NCI-H345 treated with DMSO at 0.1 percent for 48 hours (cell line): ENCODE measurements at regions not wholly inside any gene's neighbourhood (a gene's known extent, or its start where the extent isn't known, plus 50 kb on each side); places are given as distances from the start of the nearest gene placed in this dataset.
"Not testable (repeated sequence)": the region's sequence is repeated elsewhere in the genome, so short reads cannot be mapped to it uniquely, and the experiment has no call there.

ENCODE experiments used
- DNase-seq: peaks from one replicate; lab custom pipeline; 2025; ENCODE audit not compliant: unreplicated experiment; lab: John Stamatoyannopoulos, UW

- DNase-seq = no peak
These were observed 540.0 kb upstream of the SLC39A10 start for GRCh38 chr2:195117011-195117410.

GRCh38 chr2:195115738-195116137 is 541.3 kb upstream of the SLC39A10 start:
- DNase-seq = no peak

- no peak for DNase-seq
These were observed 548.8 kb upstream of the SLC39A10 start for GRCh38 chr2:195108182-195108581.

- no peak for DNase-seq
These were observed 550.2 kb upstream of the SLC39A10 start for GRCh38 chr2:195106681-195107380.

GRCh38 chr2:195105581-195105980 is 551.4 kb upstream of the SLC39A10 start:
- no peak for DNase-seq

- no peak for DNase-seq
These were observed 562.7 kb upstream of the SLC39A10 start for GRCh38 chr2:195094330-195094729.

GRCh38 chr2:195092341-195092740 is 564.7 kb upstream of the SLC39A10 start:
- no peak for DNase-seq

GRCh38 chr2:195072806-195073205 is 584.2 kb upstream of the SLC39A10 start:
- not testable (repeated sequence) for DNase-seq

GRCh38 chr2:195057001-195057400 is 600.0 kb upstream of the SLC39A10 start:
- no peak for DNase-seq

- no peak for DNase-seq
These were observed 601.0 kb upstream of the SLC39A10 start for GRCh38 chr2:195055996-195056395.

GRCh38 chr2:195051401-195051800 is 605.6 kb upstream of the SLC39A10 start:
- DNase-seq = peak; percentile 7

GRCh38 chr2:195049372-195050031 is 607.5 kb upstream of the SLC39A10 start:
- no peak for DNase-seq

GRCh38 chr2:195047955-195048354 is 609.1 kb upstream of the SLC39A10 start:
- no peak for DNase-seq

GRCh38 chr2:195044801-195045200 is 612.2 kb upstream of the SLC39A10 start:
- no peak for DNase-seq

GRCh38 chr2:195038153-195038552 is 618.9 kb upstream of the SLC39A10 start:
- DNase-seq = no peak

GRCh38 chr2:195037045-195037444 is 620.0 kb upstream of the SLC39A10 start:
- no peak for DNase-seq

GRCh38 chr2:195031411-195031810 is 625.6 kb upstream of the SLC39A10 start:
- DNase-seq = no peak

GRCh38 chr2:195029804-195030654 is 627.0 kb upstream of the SLC39A10 start:
- DNase-seq = no peak

GRCh38 chr2:195027947-195028346 is 629.1 kb upstream of the SLC39A10 start:
- no peak for DNase-seq

GRCh38 chr2:195026261-195026660 is 630.8 kb upstream of the SLC39A10 start:
- DNase-seq = no peak

- no peak for DNase-seq
These were observed 634.6 kb upstream of the SLC39A10 start for GRCh38 chr2:195022508-195022830.
